CD4-positive, alpha-beta T cell treated with Interferon gamma for 1 hour (primary cell): ENCODE measurements at regions not wholly inside any gene's neighbourhood (a gene's known extent, or its start where the extent isn't known, plus 50 kb on each side); places are given as distances from the start of the nearest gene placed in this dataset.
"Not testable (repeated sequence)": the region's sequence is repeated elsewhere in the genome, so short reads cannot be mapped to it uniquely, and the experiment has no call there.

Source experiments
- DNase-seq: peaks from one replicate; pipeline ENCODE4 v3.0.0-alpha.2; 2020

DNA sequence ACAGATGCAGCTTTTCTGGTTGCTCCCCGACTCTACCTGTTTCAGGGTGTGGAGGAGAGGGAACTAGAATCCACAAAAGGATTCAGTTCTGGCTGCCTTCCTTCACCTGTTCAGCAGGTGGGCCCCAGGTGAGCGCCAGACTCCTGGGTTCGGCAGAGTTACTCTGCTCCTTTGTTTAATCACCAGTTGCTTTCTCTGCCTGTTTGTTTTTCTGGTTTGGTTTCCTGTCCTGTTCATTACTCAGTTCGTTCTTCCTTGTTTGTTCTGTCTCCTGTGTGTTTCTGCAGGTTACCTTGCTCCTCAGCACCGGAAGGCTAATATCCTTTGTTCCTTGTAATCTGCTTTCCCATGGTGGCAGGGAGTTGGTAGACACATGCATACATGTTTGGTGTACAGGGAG is 508.5 kb upstream of the ATP11B start:
- DNase-seq: no peak

DNA sequence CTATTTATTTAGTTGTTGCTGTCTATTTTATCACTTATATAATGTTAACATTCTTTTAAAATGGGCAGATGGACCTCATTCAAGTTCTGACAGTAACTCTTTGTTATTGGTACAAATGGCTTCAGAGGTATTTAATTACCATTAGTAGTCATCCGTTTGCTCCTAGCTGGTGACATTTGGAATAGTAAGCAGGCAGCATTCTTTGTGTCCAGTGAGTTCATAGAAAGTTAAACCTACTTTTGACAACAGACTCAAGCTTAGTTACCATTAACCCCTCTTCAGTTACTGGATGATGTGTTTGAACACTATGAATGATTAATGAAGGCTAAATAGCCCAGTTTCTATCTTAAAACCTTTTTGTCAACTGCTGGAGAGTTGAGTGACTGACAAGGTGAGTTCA is 500.7 kb upstream of the ATP11B start:
- DNase-seq: no peak

DNA sequence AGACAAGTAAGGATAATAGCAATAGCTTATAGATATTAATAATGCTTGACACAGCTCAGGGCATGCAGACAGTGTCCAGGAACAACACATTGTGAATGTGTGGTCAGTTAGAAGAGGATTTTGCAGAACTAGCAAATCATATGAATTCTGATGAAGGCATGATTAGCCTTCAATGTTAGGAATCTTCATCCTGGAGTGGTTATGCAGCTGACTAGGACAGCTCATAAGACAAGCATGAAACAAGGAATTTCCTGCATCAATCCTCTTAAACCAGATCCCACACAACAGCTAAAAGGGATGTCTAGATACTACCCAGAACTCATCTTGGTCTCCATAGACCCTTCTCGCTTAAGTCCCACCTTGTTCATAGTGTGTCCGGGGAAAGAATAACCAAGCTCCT is 499.0 kb upstream of the ATP11B start:
- no peak for DNase-seq

DNA sequence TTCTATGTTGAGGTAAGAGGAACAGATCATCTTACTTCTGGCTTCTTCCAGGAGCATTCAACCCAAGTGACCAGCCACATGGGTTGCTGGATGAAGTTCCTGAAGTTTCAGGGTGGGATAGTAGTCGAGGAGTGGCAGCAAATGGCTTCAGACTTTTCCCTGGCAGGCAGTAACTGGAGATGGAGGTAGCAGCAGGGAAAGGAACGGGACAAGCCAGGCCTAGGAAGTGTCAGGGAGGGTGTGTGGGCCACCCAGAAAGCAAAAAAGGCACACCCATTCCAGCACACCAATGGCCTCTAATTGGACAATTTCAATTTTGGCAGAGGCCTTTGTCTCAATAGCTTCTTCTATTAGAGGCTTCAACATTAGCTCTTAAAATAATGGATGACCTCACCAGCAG is 498.6 kb upstream of the ATP11B start:
- DNase-seq: no peak

DNA sequence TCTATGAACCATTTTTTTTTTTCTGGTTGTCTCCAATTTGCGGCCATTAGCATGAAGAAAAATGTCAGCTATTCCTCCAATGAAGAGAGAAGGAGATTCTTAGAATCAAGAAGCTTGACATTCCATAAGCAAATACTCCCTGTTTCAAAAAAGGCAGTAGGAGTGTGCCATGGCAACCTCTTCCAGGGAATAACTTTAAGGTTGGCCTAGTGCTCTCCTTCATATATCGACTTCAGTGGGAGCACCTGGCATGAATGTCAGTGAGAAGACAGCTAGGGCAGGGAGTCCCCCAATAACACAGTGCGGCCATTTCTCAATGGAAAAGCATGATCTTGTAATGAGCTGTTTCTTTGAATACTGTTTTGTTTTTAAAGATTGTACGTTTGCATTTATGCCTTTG is 493.0 kb upstream of the ATP11B start:
- no peak for DNase-seq

DNA sequence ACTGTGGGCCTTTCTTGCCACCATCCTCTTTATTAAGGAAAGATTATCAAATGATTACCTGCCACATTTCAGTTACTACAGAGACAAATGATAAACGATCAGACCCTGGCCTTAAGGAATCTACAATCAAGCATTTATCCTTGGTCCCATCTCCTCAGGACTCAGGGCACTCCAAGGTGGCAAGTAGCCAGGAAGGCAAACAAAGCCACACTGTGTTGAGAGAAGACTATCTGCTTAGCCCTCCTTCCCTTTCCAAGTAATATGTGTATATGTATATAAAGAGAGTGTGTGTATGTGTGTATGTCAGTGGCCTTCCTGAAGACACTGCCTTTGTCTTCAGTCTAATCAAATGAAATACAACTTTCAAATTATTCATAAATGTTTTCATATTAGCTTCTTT is 490.1 kb upstream of the ATP11B start:
- DNase-seq: no peak

DNA sequence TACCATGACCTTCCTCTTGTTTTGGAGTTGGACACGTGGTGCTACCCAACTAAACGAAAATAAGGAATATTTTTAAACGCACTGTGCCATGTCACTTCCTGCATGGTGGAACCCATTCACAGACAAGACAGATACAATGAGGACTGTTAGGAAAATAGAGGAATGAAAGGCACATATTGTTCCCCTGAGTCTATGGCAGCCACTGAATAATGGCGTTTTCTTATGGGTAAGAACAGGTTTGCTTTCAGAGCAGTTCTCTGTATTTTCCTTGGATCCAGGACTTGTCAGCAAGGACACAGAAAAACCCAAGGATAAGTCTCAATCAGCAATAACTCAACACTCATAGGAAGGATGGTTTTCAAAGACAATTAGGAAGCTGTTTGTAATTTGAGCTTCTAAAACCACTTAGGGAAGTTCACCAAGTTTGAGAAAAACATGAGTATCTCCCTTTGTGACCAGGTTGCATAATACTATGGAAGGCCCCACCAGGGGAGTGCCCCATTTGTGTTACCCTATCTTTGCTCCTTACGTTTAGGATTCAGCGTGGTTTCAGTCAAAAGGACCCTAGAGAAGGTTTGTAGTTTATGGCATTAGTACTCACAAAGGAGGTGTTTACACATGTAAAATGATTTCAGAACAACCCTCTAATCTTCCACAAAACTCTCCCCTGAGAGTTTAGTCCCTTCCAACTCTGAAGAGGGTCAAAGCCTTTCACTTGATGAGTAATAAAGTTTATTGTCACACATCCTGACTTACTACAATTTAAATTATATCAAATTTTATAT is 487.2 kb upstream of the ATP11B start:
- DNase-seq: no peak

DNA sequence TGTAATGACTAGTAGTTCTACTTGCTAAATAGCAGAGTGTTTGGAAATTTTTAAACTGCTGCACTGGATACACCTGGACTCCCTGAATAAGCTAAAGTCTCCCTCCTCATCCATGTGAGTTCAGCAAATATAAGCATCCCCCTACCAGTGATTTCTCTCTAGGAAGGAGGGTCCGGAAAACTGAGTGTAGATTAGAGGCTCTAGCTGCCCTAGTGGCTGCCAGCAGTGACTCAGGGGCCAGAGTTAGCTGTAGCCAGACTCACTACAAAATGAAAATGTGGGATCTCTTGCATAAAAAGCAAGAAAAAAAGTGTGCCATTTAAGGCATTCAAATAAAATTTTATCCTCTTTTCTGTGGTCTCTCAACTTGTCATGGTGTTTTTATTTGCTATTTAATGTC is 485.0 kb upstream of the ATP11B start:
- no peak for DNase-seq

DNA sequence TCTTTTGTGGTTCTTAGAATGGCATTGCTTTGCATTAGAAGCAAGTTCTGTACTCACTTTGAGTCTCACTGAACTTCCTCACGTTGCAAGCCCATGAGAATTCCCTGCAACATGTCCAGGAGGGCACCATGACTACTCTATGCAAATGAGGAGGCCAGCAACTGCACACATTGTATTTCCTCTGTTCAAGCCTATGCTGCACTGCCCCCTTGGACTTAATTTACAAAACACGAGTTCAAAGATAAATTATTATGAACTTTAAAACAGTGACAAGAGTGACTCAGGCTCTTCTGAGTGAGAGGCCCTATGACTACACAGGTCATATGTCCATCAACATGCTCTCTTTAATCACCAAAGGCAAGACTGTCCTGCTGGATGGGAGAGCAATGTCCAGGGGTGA is 484.2 kb upstream of the ATP11B start:
- DNase-seq: no peak

DNA sequence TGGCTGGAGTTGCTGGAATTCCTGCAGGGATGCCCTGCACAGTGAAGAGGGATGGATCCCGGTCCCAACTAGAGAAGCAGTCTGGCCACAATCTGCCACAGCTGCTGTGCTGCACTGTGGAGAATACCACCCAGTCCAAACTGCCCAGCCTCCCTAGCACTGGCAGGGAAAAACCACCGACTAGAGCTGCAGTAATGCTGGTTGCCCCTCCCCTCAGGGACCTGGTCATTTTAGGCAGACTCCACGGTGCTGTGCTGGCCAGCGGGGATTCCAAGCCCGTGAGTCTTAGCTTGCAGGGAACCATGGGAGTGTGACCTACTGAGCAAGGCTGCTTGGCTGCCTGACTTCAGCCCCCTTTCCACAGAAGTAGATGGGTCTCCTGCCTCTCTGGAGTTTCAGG is 478.0 kb upstream of the ATP11B start:
- DNase-seq: no peak

DNA sequence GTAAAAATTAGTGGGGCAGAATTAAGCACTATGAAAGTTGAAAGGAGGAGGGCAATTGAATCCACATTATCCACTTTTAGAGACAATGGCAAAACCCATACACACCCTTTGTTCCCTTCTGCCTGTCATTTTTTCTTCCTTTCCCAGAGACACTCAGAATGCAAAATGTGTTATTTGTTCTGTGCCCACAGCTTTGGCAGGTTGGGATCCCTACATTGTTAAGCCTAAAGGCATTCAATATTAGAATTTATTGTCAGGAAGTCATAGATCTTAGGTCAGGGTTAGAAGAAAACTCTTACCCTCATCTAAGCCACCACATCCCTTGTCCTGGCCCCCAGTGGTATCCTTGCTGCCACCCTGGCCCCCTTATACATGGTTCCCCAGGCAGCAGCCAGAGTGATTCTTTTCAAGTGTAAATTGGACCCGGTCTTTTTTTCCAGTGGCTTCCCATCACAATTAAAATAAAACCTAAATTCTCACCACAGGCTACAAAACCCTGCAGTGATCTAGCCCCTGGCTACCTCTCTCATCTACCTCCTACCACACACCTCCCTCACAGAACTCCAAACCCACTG is 470.1 kb upstream of the ATP11B start:
- no peak for DNase-seq

DNA sequence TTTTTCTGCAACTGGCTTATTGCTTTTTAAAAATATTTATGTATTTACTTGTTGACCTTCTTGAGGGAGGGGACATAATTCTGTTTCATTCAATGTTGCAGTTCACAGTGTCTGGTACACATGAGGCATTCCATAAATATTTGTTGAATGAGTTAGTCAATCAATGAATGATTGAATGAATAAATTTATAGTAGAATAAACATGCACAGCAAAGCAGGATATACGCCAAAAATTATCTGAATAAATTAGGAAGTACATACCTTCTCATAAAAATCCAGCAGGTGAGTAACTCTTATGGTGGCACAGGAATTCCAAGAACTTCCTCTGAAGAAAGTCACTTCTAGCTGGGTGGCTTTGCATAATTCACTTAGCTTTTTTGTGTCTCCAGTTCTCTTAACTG is 469.4 kb upstream of the ATP11B start:
- no peak for DNase-seq

DNA sequence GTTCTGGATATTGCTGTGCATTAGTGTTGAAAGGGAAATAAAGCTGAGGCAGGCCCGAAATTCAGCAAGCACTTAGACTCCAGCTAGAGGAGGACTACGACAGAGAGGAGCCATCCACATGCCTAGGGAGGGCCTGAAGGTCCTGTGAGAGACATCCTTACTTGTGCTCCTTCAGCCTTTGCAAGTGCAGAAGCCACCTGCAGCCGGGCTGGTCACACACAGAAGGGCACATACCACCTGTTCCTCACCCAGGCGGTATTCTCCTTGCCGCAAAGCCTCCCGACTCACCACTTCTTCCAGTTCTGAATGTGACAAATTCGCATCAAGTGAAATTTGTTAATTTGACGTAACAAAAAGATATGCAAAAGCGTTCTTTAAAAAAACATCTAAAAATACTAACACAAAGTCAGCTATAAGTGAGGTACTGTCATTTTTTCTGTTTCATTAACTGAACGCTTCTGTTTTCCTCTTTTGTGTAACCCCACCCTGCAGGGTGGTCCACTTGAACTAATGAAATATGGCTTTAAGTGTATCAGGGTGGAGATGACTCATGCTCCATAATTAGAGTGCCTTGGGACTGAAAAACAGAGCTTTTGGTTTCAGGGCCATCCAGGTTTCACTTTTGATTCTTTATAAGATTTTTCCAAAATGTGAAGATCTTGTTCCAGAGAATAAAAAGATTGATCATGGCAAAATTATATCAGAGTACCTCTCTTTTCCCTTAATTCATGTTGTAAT is 467.9 kb upstream of the ATP11B start:
- DNase-seq: no peak

DNA sequence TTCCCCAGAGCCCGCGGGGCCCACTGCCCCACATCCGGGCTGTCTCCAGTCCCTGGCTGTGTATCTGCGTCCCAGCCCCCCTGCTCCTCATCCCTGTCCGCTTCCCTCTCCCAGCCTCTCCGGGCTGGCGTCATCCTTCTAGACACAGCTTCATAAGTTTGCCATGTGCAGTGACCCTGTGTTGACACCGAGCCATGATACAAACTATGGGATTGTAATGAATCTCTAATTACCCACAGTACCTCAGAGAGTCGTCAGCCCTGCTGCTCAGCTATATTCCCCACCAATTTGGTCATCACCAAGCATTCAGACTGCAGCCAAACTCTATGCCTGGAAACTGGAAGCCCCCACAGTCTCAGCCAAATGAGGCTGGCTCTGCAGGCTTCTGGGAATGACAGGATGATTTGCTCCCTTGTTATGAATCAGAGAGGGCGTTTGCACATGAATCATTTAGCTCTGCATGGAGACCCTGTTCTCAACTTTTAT is 466.1 kb upstream of the ATP11B start:
- DNase-seq: no peak

DNA sequence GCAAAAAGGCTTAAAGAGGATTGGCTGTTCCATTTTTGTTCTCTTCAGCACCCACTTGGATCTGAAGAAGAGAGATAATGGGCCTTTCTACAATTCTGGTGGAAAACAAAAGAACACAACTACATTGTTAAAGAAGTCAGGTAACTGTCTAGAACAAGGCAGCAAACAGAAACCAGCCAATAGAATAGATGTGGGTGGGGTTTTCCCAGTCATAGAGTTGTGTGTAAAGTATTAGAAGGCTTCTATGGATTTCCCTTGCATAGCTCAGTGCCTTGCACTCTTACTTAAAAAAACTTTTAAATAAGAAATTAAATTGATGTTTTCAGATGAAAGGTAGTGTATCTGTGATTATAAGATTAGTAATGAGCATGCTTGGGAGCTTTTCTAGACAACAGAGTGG is 462.7 kb upstream of the ATP11B start:
- DNase-seq: no peak

DNA sequence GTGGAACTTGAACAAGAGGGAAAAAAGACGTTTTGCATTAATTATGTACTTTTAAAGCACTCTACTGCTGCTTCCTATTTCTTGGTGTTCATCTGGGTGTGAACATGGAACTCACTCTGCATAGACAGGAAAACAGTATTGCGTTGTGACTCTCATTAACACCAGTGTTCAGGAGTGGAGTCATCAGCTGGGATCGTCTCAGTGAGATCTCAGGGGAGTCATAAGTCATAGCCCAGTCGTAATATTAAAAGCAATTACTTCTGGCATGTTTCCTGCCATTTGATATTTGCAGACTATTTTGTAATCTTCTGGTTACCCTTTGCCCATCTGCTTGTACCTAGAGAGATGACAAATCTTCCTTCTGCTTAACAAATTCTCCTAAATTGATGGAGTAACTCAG is 462.0 kb upstream of the ATP11B start:
- DNase-seq: no peak

DNA sequence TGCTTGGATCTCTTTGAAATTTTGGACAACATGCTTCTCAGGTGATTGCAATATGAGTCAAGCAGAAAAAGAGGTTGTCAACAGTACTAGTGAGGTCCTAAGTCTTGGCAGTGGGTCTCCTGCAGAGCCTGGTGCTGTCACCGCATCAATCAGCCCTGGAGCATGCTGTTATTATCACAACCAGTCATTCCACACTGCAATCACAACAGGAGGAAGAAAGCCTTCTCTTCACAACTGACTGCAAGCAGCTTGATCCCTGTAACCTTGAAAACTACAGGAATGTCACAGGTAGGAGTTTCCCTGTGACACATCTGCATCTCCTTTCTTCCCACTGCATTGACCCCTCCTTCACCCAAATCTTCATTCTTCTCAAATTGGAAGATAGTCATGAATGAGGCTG is 451.1 kb upstream of the ATP11B start:
- no peak for DNase-seq

DNA sequence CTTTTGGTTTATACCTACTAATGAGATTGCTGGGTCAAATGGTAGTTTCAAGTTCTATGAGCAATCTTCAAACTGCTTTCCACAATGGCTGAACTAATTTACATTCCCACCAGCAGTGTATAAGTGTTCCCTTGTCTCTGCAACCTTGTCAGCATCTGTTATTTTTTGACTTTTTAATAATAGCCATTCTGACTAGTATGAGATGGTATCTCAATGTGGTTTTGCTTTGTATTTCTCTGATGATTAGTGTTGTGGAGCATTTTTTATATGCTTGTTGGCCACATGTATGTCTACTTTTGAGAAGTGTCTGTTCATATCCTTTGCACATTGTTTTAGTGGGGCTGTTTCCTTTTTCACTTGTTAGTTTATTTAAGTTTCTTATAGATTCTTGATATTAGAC is 449.3 kb upstream of the ATP11B start:
- DNase-seq: not testable (repeated sequence)

DNA sequence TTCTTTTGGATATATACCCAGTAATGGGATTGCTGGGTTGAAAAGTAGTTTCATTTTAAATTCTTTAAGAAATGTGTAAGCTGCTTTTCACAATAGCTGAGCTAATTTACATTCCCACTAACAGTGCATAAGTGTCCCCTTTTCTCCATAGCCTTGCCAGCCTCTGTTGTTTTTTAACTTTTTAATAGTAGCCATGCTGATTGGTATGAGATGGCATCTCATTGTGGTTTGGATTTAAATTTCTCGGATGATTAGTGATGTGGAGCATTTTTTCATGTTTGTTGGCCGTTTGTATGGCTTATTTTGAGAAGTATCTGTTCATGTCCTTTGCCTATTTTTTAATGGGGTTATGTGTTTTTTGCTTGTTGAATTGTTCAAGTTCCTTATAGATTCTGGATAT is 444.3 kb upstream of the ATP11B start:
- no peak for DNase-seq

DNA sequence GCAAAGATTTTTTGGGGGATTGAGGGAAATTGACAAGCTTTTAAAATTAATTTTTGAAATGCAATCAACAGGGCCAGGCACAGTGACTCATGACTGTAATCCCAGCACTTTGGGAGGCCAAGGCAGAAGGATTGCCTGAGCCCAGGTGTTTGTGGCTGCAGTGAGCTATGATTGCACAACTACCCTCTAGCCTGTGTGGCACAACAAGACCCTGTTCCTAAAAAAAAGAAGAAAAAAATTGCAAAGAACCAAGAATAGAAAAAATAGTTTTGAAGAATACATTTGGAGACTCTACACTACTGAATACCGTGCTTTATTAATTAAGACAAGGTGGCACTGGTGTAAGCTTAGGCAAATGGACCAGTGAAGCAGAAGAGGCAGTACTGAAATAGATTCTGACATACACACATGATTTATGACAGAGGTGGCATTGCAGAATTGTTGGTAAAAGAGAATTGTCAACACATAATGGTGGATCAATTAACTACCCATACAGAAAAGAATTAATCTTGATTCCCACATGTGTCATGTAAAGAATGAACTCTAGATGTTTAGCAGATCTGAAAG is 443.3 kb upstream of the ATP11B start:
- no peak for DNase-seq

DNA sequence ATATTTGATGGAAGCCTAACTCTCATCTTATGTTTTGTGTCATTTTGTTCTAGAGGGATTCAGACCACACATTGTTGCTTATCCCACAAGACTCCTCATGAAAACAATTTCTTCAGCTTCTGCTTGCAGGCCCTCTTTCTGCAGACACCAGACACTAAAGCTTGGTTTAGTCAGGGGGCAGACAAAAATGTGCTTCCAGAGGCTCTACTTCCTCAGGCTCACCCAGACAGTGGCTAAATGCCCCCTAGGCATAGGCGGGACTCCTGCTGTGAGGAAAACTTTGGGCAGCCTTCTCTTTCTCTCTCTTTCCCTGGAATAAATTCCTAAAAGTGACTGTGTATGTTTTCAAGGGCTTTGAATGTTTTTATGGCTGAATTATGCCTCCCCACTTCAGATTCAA is 435.4 kb upstream of the ATP11B start:
- no peak for DNase-seq

DNA sequence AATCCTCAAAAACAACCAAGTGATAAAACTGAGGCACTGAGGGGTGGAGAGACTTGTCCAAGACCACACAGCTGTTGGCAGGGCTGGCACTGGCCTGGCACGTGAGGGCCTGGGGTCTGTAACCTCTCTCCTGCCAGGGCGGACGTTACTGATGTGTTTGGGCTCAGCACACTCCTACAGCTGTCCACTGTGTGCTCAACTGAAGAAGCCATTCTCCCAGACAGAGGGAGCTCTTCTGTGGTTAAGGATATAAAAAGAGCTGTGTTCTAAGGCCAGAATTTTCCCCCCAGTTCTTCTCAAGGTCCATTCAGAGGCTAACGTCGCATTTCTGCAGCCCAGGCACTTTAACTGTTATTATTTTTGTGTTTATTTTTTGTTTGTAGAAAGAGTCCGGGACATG is 429.0 kb upstream of the ATP11B start:
- no peak for DNase-seq

DNA sequence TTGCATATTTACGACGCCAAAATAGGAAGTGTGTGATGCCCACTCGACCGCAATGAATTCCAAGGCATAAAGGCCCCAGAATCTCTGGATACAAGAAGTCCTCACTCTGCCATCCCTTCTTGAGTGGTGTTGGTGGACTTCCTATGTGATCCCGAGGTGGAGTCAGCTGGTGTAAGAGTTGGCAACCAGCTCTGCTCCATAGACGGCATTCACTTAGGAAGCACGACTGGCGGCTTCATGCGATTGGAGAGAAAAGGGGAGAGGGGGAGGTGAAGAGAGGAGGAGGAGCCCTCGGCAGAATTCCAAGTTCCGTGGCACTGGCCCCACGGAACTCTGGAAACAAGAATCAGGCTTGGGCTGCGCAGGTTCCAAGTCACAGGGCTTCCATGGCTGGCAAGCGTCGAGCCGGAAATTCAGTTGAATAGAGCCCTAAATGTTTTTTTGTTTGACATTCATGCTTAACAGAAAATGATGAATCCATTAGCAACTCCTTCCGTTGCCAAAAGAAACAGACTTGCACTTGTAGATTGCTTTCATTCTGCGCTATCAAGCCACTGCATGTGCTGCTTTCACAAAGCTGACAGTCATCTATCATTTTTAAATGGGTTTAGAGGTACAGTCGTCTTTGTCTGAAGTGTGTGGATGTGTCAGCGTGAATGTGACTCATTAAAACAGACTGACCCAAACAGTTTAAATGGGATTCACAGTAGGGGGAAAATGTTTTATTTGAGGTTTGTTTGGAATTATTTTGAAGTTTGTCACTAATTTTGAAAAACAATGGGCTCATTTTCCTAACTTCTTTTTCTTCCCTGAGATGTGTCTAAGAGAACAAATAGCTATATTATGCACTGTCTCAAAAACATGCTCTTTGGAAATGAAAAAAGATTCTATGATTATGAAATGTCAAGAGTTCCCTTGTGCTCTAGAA is 428.3 kb upstream of the ATP11B start:
- DNase-seq: no peak
